Body of pancreas (tissue), 4 donors: ENCODE measurements at regions not wholly inside any gene's neighbourhood (a gene's known extent, or its start where the extent isn't known, plus 50 kb on each side); places are given as distances from the start of the nearest gene placed in this dataset.
"Not testable (repeated sequence)": the region's sequence is repeated elsewhere in the genome, so short reads cannot be mapped to it uniquely, and the experiment has no call there.

Experiments used
- ATAC-seq: fragments of 150-250 bp; one replicate; pipeline ENCODE4 v1.9.1; 2016
- DNase-seq, 4 donors: peaks; one replicate each; pipeline ENCODE4 v3.0.0-alpha.2; 2019
- H3K27ac ChIP-seq, 4 donors: fragments of 200-600 bp; sonication (generic); 1 replicate in 3 of 4; 2 replicates in 1 of 4; pipeline versions ENCODE4 v1.5.1 to v1.6.1; 2016 to 2019; ENCODE audit warnings: mild to moderate bottlenecking in 1 of 4, mixed read lengths in 1 of 4, moderate library complexity in 1 of 4
- H3K27me3 ChIP-seq, 2 donors: fragments of 200-600 bp; sonication (generic); one replicate each; pipeline ENCODE4 v1.6.0; 2016; ENCODE audit warnings: mild to moderate bottlenecking in 1 of 2
- H3K36me3 ChIP-seq, 2 donors: fragments of 200-600 bp; sonication (generic); replicated peaks in 1 of 2; 2 replicates each; pipeline ENCODE4 v1.5.1; 2016; ENCODE audit warnings: low read depth in 2 of 2; ENCODE audit not compliant: insufficient read depth in 1 of 2
- H3K4me1 ChIP-seq: fragments of 200-600 bp; sonication (generic); one replicate; pipeline ENCODE4 v1.6.0; 2016
- H3K4me3 ChIP-seq, 2 donors: fragments of 200-600 bp; sonication (generic); 1 replicate in 1 of 2; 2 replicates in 1 of 2; pipeline ENCODE4 v1.5.1; 2016 to 2019
- H3K9me3 ChIP-seq, 3 donors: fragments of 200-600 bp; sonication (generic); 1 replicate in 2 of 3; 2 replicates in 1 of 3; pipeline ENCODE4 v1.5.1; 2016
- POLR2A ChIP-seq, 3 donors: fragments of 450-650 bp; IDR thresholded peaks; one replicate each; pipeline ENCODE4 v1.6.1; 2016; ENCODE audit warnings: antibody characterized with exemption in 3 of 3, mild to moderate bottlenecking in 2 of 3
- WGBS, 2 donors: methylation state at CpG; one replicate each; pipeline ENCODE4 v1.1.5; 2017; 5-methylcytosine and 5-hydroxymethylcytosine counted together
- intact Hi-C: fragments of 100-400 bp; cut with DNase I; formaldehyde crosslinking; loops from one replicate; pipeline ENCODE4 v1.15.1; 2023
- TF ChIP-seq, protein P1 (sequence below), 7 experiments: fragments of 450-650 bp in 4 of 7; fragments of 200-600 bp in 3 of 7; sonication (generic) in 3 of 7; IDR thresholded peaks; one replicate each; pipeline ENCODE4 v1.5.1; 2016 to 2019; ENCODE audit warnings: antibody characterized with exemption in 7 of 7

DNA sequence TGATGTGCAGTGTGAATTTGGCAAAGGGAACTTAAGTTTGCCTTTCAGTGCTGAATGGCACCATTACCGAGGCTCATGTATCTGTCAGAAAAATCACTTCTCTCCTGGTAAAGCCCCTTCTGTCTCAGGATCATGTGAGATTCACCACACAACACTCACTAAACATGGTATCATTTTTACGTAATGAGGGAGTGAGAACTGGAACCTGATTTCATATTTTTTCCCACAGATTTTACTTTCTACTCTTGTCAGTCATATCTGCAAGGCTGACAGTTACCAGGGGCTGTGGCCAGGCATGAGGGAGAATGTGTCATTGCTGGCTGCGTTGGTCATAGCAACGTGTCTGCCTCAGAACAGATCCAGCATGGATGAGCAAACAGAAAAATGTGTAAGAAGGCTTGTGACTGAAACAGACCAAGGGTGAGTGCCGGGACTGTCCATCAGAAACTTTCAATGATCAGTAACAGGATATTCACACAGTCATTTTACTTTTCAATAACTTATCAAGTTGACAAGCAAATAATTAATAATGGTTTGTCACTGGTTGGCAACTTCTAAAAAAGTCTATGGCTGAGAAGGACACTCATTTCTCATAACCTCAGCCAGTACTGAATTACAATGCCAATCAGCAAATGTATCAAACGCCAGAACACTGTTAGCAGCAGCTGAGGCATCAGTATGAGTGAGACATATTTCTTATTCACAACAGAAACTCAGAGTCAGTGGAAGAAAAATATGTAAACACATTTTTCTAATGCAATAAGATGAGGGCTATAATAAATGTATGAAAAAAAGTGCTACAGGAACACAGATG, 100.5 kb downstream of the CDC42EP3 start:
- Histone ChIP-seq H3K27me3 (no peaks in the 10 kb centered on the region), H3K36me3 (no peaks in the 10 kb centered on the region), H3K9me3 (no peaks in the 10 kb centered on the region), H3K4me3 (no peak overlapping the region), H3K27ac (no peak overlapping the region), H3K4me1 (no peaks in the 10 kb centered on the region)
- intact Hi-C loops, result no loop called here
- no peak for DNase-seq
- 72 to 73% methylated on average over 6 of the region's 6 CpGs for WGBS, 2 donors
- ATAC-seq, result no peak
- TF ChIP-seq, protein P1, sequence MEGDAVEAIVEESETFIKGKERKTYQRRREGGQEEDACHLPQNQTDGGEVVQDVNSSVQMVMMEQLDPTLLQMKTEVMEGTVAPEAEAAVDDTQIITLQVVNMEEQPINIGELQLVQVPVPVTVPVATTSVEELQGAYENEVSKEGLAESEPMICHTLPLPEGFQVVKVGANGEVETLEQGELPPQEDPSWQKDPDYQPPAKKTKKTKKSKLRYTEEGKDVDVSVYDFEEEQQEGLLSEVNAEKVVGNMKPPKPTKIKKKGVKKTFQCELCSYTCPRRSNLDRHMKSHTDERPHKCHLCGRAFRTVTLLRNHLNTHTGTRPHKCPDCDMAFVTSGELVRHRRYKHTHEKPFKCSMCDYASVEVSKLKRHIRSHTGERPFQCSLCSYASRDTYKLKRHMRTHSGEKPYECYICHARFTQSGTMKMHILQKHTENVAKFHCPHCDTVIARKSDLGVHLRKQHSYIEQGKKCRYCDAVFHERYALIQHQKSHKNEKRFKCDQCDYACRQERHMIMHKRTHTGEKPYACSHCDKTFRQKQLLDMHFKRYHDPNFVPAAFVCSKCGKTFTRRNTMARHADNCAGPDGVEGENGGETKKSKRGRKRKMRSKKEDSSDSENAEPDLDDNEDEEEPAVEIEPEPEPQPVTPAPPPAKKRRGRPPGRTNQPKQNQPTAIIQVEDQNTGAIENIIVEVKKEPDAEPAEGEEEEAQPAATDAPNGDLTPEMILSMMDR (IDR thresholded peaks at IDR 0.05), result no peak
- no peak for TF ChIP-seq POLR2A (IDR thresholded peaks at IDR 0.05)

- Histone ChIP-seq H3K36me3 (no peaks in the 10 kb centered on the region), H3K9me3 (no peaks in the 10 kb centered on the region), H3K4me3 (no peak overlapping the region), H3K27ac (no peak overlapping the region), H3K4me1 (no peaks in the 10 kb centered on the region), H3K27me3 (no peaks in the 10 kb centered on the region)
- DNase-seq (no peak), ATAC-seq (no peak)
- WGBS, 2 donors, result 93 to 94% methylated on average over 7 of the region's 7 CpGs
- intact Hi-C loops, result no loop called here
- TF ChIP-seq, protein P1 (IDR thresholded peaks at IDR 0.05), result no peak
- TF ChIP-seq POLR2A (IDR thresholded peaks at IDR 0.05), result no peak
These were observed 99.8 kb downstream of the CDC42EP3 start for GRCh38 chr2:37571587-37572136.

DNA sequence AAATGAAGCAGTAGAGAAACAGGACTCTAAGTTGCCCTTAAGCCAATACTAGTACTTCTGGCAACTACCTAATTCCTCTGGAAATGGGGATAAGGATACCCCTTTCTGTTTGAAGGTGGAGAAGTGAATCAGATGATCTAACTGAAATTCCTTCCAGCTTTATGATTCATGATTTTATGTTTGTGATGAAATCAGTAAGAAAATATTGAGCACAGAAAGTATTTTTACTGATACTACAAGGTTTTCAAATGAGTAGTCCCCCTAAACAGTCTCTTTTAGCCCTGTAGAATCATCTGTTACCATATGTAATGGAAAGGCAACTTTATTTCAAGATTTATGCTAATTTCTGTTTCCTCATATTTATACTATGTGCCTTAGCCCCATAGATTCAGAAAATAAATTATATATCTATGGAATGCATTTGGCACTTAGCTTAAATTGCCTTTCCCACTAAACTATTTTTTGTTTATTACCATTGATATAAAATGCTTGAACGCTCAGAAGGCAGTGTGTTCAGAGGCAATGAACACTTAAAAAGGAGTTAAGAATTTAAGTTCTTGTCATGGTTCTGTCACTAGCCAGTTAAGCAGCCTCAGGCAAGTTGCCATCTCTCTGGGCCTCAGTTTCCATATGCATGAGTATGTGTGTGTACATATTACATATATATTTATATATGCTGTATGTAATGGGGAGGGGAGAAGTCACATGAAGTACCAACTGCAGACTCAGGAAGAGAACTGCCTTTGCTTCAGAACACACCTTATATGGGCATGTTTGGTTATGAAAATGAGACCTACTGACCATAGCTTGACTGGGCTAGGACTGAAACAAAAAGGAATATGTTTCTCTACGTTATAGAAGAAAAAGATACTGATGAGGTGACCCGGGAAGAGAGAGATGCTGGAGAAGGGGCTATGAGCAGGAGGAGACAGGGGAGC, 97.7 kb downstream of the CDC42EP3 start:
- Histone ChIP-seq H3K4me1 (no peaks in the 10 kb centered on the region), H3K4me3 (no peak overlapping the region), H3K9me3 (no peaks in the 10 kb centered on the region), H3K27me3 (no peaks in the 10 kb centered on the region), H3K36me3 (no peaks in the 10 kb centered on the region), H3K27ac (no peak overlapping the region)
- ATAC-seq (no peak), DNase-seq (no peak)
- TF ChIP-seq POLR2A (IDR thresholded peaks at IDR 0.05), result no peak
- TF ChIP-seq, protein P1 (IDR thresholded peaks at IDR 0.05), result no peak
- 63 to 74% methylated on average over 3 of the region's 3 CpGs for WGBS, 2 donors
- intact Hi-C loops, result no loop called here

DNA sequence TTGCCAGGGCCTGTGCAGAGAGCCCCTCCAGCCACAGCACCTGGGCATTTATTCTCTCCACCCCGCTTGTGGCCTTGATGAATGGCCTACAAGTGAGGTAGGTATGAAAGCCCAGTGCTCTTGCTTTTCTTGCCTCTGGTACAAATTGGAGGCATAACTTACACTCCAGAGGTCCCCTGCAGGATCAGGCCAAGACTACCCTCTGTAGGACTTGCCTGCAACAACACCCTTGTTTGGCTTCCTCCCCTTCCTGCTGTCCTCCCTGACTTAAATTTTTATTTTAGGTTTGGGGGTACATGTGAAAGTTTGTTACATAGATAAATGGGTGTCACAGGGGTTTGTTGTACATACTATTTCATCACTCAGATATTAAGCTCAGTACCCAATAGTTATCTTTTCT, 95.7 kb downstream of the CDC42EP3 start:
- no peak overlapping the region for H3K4me3 ChIP-seq
- H3K27me3 ChIP-seq, result no peaks in the 10 kb centered on the region
- intact Hi-C loops, result no loop called here
- WGBS, 2 donors, result 83 to 94% methylated on average over 1 of the region's 1 CpG
- no peak overlapping the region for H3K27ac ChIP-seq
- no peaks in the 10 kb centered on the region for H3K36me3 ChIP-seq
- ATAC-seq (no peak), DNase-seq (no peak)
- no peaks in the 10 kb centered on the region for H3K9me3 ChIP-seq
- TF ChIP-seq, protein P1 (IDR thresholded peaks at IDR 0.05), result peak in 1 of 7 experiments; percentile 3
- no peak for TF ChIP-seq POLR2A (IDR thresholded peaks at IDR 0.05)
- H3K4me1 ChIP-seq, result no peaks in the 10 kb centered on the region

- H3K27ac ChIP-seq, H3K4me1 ChIP-seq, intact Hi-C loops, H3K36me3 ChIP-seq, H3K27me3 ChIP-seq, DNase-seq, H3K9me3 ChIP-seq, ATAC-seq, H3K4me3 ChIP-seq: not testable (repeated sequence)
- 92 to 93% methylated on average over 2 of the region's 2 CpGs for WGBS, 2 donors
These were observed 95.2 kb downstream of the CDC42EP3 start for GRCh38 chr2:37576194-37576593.
